ENCODE measurements at regions not wholly inside any gene's neighbourhood (a gene's known extent, or its start where the extent isn't known, plus 50 kb on each side); places are given as distances from the start of the nearest gene placed in this dataset.

- TF ChIP-seq CTCF (IDR thresholded peaks at IDR 0.05) (no peak), POLR2A (IDR thresholded peaks at IDR 0.05) (no peak), POLR2AphosphoS5 (IDR thresholded peaks at IDR 0.05) (no peak), EP300 (IDR thresholded peaks at IDR 0.05; ENCODE audit: low read depth) (no peak)
These were observed 281.2 kb downstream of the PRDM2 start for GRCh38 chr1:13981142-13981541.
